ENCODE measurements at regions not wholly inside any gene's neighbourhood (a gene's known extent, or its start where the extent isn't known, plus 50 kb on each side); places are given as distances from the start of the nearest gene placed in this dataset.

DNA sequence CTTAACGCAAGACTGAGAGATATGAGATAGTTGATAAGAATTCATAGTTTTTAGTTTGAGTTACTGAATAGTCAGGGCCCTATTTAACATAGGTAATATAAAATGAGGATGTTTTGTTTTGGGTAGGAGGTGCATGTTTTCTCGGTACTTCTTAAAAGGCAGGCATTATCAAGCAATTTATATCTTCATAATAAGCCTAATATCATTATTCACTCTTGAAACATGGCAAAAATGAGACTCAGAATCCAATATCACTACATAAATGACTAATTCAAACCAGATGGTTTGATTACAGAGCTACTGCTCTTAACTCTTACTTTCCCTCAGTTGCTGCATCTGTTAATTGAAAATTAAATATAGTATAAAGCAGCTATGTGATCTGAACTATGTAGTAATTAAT is 2038.7 kb downstream of the EFNA5 start:
- Histone ChIP-seq H3K27me3 (ENCODE audit: insufficient read depth, low read length) (no peaks in the 10 kb centered on the region), H3K9ac (ENCODE audit: low read length) (no peak overlapping the region), H4K20me1 (ENCODE audit: insufficient read depth, low read length) (no peaks in the 10 kb centered on the region), H3K4me1 (ENCODE audit: insufficient read depth, low read length) (no peaks in the 10 kb centered on the region), H3K9me3 (ENCODE audit: insufficient read depth, low read depth, low read length) (no peaks in the 10 kb centered on the region), H3K79me2 (ENCODE audit: insufficient read depth, low read length) (no peaks in the 10 kb centered on the region), H3K27ac (ENCODE audit: low read depth, low read length) (no peak overlapping the region), H3K4me2 (ENCODE audit: low read length) (no peak overlapping the region), H3K36me3 (ENCODE audit: insufficient read depth, low read length) (no peaks in the 10 kb centered on the region), H2AFZ (ENCODE audit: low read depth, low read length) (no peak overlapping the region), H3K4me3 (ENCODE audit: insufficient read depth, low read depth, low read length) (no peak overlapping the region)
- Mint-ChIP-seq H3K4me3 (ENCODE audit: unreplicated experiment) (no peak overlapping the region), H3K9me3 (ENCODE audit: unreplicated experiment) (no peaks in the 10 kb centered on the region), H3K27ac (ENCODE audit: unreplicated experiment) (no peak overlapping the region), H3K27me3 (ENCODE audit: low read depth, unreplicated experiment) (no peaks in the 10 kb centered on the region), H3K36me3 (ENCODE audit: low read depth, unreplicated experiment) (no peaks in the 10 kb centered on the region), H3K4me1 (ENCODE audit: low read depth, unreplicated experiment) (no peaks in the 10 kb centered on the region)
- peak; percentile 0 for DNase-seq (ENCODE audit: low read depth)
- TF ChIP-seq, protein P1, sequence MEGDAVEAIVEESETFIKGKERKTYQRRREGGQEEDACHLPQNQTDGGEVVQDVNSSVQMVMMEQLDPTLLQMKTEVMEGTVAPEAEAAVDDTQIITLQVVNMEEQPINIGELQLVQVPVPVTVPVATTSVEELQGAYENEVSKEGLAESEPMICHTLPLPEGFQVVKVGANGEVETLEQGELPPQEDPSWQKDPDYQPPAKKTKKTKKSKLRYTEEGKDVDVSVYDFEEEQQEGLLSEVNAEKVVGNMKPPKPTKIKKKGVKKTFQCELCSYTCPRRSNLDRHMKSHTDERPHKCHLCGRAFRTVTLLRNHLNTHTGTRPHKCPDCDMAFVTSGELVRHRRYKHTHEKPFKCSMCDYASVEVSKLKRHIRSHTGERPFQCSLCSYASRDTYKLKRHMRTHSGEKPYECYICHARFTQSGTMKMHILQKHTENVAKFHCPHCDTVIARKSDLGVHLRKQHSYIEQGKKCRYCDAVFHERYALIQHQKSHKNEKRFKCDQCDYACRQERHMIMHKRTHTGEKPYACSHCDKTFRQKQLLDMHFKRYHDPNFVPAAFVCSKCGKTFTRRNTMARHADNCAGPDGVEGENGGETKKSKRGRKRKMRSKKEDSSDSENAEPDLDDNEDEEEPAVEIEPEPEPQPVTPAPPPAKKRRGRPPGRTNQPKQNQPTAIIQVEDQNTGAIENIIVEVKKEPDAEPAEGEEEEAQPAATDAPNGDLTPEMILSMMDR (IDR thresholded peaks at IDR 0.05; ENCODE audit: insufficient read depth, low read depth, low read length): no peak
- TF ChIP-seq EZH2 (IDR thresholded peaks at IDR 0.05; ENCODE audit: insufficient read depth, low read length): no peak
- no peak for FAIRE-seq

DNA sequence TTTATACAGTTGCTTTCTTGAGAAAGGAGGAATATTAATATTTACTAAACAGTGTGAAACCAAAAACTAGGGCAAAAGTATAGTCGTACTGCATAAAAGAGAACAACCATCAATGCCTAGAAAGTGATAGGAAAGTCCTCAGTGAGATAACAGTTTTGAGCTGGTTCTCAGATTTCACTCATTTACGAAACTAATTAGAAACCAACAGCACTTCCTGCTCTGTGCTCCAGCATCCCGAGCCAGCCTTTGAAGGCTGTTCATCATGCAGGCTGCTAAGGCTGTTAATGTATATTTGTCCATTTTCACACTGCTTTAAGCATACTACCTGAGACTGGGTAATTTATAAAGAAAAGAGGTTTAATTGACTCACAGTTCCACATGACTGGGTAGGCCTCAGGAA is 2039.9 kb downstream of the EFNA5 start:
- no peaks in the 10 kb centered on the region for H3K36me3 ChIP-seq (ENCODE audit: insufficient read depth, low read length)
- H3K9me3 ChIP-seq (ENCODE audit: insufficient read depth, low read depth, low read length): no peaks in the 10 kb centered on the region
- Mint-ChIP-seq H3K9me3 (ENCODE audit: unreplicated experiment) (no peaks in the 10 kb centered on the region), H3K27me3 (ENCODE audit: low read depth, unreplicated experiment) (no peaks in the 10 kb centered on the region), H3K36me3 (ENCODE audit: low read depth, unreplicated experiment) (no peaks in the 10 kb centered on the region), H3K4me1 (ENCODE audit: low read depth, unreplicated experiment) (no peaks in the 10 kb centered on the region), H3K4me3 (ENCODE audit: unreplicated experiment) (no peak overlapping the region), H3K27ac (ENCODE audit: unreplicated experiment) (no peak overlapping the region)
- no peak overlapping the region for H3K4me2 ChIP-seq (ENCODE audit: low read length)
- no peaks in the 10 kb centered on the region for H4K20me1 ChIP-seq (ENCODE audit: insufficient read depth, low read length)
- DNase-seq (ENCODE audit: low read depth) (no peak), FAIRE-seq (no peak)
- H3K27ac ChIP-seq (ENCODE audit: low read depth, low read length): no peak overlapping the region
- H3K9ac ChIP-seq (ENCODE audit: low read length): no peak overlapping the region
- H3K27me3 ChIP-seq (ENCODE audit: insufficient read depth, low read length): no peaks in the 10 kb centered on the region
- no peak overlapping the region for H3K4me3 ChIP-seq (ENCODE audit: insufficient read depth, low read depth, low read length)
- H3K79me2 ChIP-seq (ENCODE audit: insufficient read depth, low read length): no peaks in the 10 kb centered on the region
- H3K4me1 ChIP-seq (ENCODE audit: insufficient read depth, low read length): no peaks in the 10 kb centered on the region
- no peak overlapping the region for H2AFZ ChIP-seq (ENCODE audit: low read depth, low read length)
- TF ChIP-seq, protein P1 (IDR thresholded peaks at IDR 0.05; ENCODE audit: insufficient read depth, low read depth, low read length): no peak
- no peak for TF ChIP-seq EZH2 (IDR thresholded peaks at IDR 0.05; ENCODE audit: insufficient read depth, low read length)

DNA sequence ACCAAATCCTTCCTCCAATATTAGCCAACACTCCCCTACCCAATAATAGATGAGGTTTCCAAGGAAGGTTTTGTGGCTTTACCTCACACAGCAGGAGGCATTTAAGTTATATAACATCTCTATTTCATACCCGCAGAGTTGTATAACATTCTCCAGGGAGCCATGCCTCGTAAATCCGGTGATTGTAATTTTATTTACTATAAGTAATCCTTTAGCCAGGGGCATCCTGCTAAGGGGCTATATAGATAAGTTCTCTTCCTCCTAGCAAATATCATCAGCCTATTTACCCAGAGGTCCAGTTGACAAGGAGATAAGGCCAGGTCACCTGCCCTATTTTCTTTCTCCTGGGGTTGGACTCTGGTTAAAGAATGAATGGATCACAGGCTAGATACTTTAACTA is 2051.0 kb downstream of the EFNA5 start:
- Histone ChIP-seq H2AFZ (ENCODE audit: low read depth, low read length) (no peak overlapping the region), H3K27ac (ENCODE audit: low read depth, low read length) (no peak overlapping the region), H3K9ac (ENCODE audit: low read length) (no peak overlapping the region), H3K4me1 (ENCODE audit: insufficient read depth, low read length) (no peaks in the 10 kb centered on the region), H3K79me2 (ENCODE audit: insufficient read depth, low read length) (no peaks in the 10 kb centered on the region), H3K4me3 (ENCODE audit: insufficient read depth, low read depth, low read length) (no peak overlapping the region), H4K20me1 (ENCODE audit: insufficient read depth, low read length) (no peaks in the 10 kb centered on the region), H3K27me3 (ENCODE audit: insufficient read depth, low read length) (no peaks in the 10 kb centered on the region), H3K4me2 (ENCODE audit: low read length) (no peak overlapping the region), H3K9me3 (ENCODE audit: insufficient read depth, low read depth, low read length) (no peaks in the 10 kb centered on the region), H3K36me3 (ENCODE audit: insufficient read depth, low read length) (no peaks in the 10 kb centered on the region)
- no peaks in the 10 kb centered on the region for H3K4me1 Mint-ChIP-seq (ENCODE audit: low read depth, unreplicated experiment)
- H3K4me3 Mint-ChIP-seq (ENCODE audit: unreplicated experiment): no peak overlapping the region
- no peaks in the 10 kb centered on the region for H3K9me3 Mint-ChIP-seq (ENCODE audit: unreplicated experiment)
- TF ChIP-seq, protein P1 (IDR thresholded peaks at IDR 0.05; ENCODE audit: insufficient read depth, low read depth, low read length): no peak
- TF ChIP-seq EZH2 (IDR thresholded peaks at IDR 0.05; ENCODE audit: insufficient read depth, low read length): no peak
- H3K27me3 Mint-ChIP-seq (ENCODE audit: low read depth, unreplicated experiment): no peaks in the 10 kb centered on the region
- H3K36me3 Mint-ChIP-seq (ENCODE audit: low read depth, unreplicated experiment): no peaks in the 10 kb centered on the region
- no peak overlapping the region for H3K27ac Mint-ChIP-seq (ENCODE audit: unreplicated experiment)
- DNase-seq (ENCODE audit: low read depth) (no peak), FAIRE-seq (no peak)

All from astrocyte (in vitro differentiated cells and primary cell).